Keratinocyte (primary cell): ENCODE measurements at regions not wholly inside any gene's neighbourhood (a gene's known extent, or its start where the extent isn't known, plus 50 kb on each side); places are given as distances from the start of the nearest gene placed in this dataset.

Experiments
- CTCF ChIP-seq, 3 experiments: IDR thresholded peaks in 1 of 3; conservative IDR thresholded peaks in 1 of 3; optimal IDR thresholded peaks in 1 of 3; 2 replicates in 2 of 3; 3 replicates in 1 of 3; pipeline versions ENCODE3 to v1.5.1; 2011; ENCODE audit warnings: low read length in 3 of 3, mild to moderate bottlenecking in 3 of 3, moderate library complexity in 2 of 3, control low read depth in 1 of 3, inconsistent platforms in 1 of 3; ENCODE audit not compliant: insufficient read depth in 2 of 3; ENCODE audit errors: extremely low read depth in 1 of 3
- EZH2 ChIP-seq: IDR thresholded peaks from one replicate; pipeline ENCODE4 v1.6.1; 2012; ENCODE audit warnings: inconsistent platforms, mild to moderate bottlenecking, low read length, moderate library complexity

DNA sequence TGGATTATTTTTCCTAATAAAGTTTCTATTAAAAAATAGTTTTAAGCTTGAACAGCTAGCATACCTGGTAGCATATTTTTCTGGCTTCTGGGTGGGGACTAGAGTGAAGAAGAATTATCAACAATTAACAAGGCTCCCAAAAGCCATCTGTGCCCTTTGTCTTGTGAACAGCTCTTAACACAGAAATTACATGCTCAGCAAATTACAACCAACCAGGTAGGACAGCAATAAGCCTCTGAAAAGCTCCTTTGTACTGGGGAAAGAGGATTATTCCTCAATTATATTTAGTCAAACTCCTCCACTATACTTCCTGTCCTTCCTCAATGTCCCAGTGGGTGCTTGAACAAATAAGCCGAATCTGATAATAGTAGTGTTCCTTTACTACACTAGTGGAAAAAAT, 162.8 kb downstream of the RAB38 start:
- TF ChIP-seq CTCF (optimal IDR thresholded peaks at IDR 0.05 in 1 of 3, IDR thresholded peaks at IDR 0.05 in 1 of 3, conservative IDR thresholded peaks at IDR 0.05 in 1 of 3; ENCODE audit: extremely low read depth in 1 of 3, insufficient read depth in 2 of 3, low read length in 3 of 3) (no peak), EZH2 (no peak)
